ENCODE measurements at regions not wholly inside any gene's neighbourhood (a gene's known extent, or its start where the extent isn't known, plus 50 kb on each side); places are given as distances from the start of the nearest gene placed in this dataset.
"Not testable (repeated sequence)": the region's sequence is repeated elsewhere in the genome, so short reads cannot be mapped to it uniquely, and the experiment has no call there.

DNA sequence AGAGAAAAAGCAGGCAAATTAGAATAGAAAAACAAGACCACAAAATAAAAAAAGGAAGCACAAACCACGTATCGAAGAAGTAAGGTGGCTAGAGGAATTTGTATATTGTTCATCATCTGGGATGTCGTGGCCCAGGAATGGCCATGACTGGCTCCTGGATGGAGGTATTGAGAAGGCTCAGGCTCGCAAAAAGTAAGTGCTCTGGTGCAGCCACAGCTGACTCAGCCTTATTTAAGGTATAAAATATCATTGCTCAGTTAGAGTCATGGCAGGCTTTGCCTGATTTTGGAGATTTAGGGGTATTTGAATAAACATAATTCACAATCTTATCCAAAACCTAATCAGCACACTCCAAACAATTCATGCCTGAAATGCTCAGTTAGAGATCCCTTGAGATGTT, 78.4 kb upstream of the FANCL start:
- Histone ChIP-seq H3K36me3 (no peaks in the 10 kb centered on the region), H3K4me1 (no peaks in the 10 kb centered on the region), H4K20me1 (no peaks in the 10 kb centered on the region), H3K9ac (no peak overlapping the region), H3K27ac (no peak overlapping the region), H3K4me3 (no peak overlapping the region), H3K4me2 (no peak overlapping the region), H3K9me3 (no peaks in the 10 kb centered on the region), H3K27me3 (no peaks in the 10 kb centered on the region)
- no peak for TF ChIP-seq Cebpa-rat (IDR thresholded peaks at IDR 0.05)

DNA sequence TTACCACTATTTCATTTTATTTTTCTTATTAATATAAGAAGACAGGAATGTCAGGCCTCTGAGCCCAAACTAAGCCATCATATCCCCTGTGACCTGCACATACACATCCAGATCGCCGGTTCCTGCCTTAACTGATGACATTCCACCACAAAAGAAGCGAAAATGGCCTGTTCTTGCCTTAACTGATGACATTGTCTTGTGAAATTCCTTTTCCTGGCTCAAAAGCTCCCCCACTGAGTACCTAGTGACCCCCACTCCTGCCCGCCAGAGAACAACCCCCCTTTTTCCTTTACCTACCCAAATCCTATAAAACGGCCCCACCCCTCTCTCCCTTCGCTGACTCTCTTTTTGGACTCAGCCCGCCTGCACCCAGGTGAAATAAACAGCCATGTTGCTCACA, 77.8 kb upstream of the FANCL start:
- not testable (repeated sequence) for H3K27ac ChIP-seq

DNA sequence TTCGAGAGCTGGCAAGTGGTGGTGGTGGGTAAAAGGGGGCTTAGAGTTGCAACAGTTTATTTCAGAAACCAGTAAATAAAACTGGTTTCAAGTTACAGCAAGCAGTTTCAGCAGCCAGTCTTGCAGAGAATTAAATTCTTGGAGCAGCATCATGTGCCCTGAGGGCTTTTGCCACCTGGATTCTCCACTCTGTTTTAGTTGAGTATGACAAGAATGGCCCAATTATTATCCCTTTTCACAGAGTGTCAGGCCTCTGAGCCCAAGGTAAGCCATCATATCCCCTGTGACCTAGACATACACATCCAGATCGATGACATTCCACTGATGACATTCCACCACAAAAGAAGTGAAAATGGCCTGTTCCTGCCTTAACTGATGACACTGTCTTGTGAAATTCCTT, 72.8 kb upstream of the FANCL start:
- Histone ChIP-seq H3K27me3 (no peaks in the 10 kb centered on the region), H3K4me2 (no peak overlapping the region), H3K36me3 (no peaks in the 10 kb centered on the region), H3K4me3 (no peak overlapping the region), H3K9me3 (no peaks in the 10 kb centered on the region), H3K9ac (no peak overlapping the region), H3K27ac (no peak overlapping the region), H4K20me1 (no peaks in the 10 kb centered on the region), H3K4me1 (no peaks in the 10 kb centered on the region)
- TF ChIP-seq Cebpa-rat (IDR thresholded peaks at IDR 0.05): no peak

More for the DNA sequence above, 77.8 kb upstream of the FANCL start:
- not testable (repeated sequence) for H3K9ac ChIP-seq, H3K4me2 ChIP-seq, H3K4me1 ChIP-seq, H3K9me3 ChIP-seq, H3K4me3 ChIP-seq, H3K27me3 ChIP-seq, H3K36me3 ChIP-seq, H4K20me1 ChIP-seq

DNA sequence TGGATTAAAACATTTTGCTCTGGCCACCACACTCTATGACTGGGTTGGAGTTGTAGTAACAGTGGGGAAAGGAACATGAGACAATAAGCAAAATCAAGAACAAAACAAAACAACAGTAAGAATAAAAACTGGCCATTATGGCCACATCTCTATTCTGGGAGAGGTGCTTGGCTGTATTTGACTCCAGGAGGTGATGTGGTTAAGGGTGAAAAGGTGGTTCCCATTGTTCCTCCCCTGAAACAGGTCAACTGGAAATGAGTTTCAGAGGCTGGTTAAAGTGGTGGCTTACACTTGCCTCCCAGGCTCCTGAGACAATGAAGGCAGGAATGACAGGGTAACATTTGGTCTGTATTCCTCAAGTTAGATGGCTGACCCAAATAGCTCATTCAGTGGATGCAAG, 67.3 kb upstream of the FANCL start:
- H3K27me3 ChIP-seq: no peaks in the 10 kb centered on the region
- no peaks in the 10 kb centered on the region for H3K36me3 ChIP-seq
- no peak for TF ChIP-seq Cebpa-rat (IDR thresholded peaks at IDR 0.05)
- H3K27ac ChIP-seq: no peak overlapping the region
- no peaks in the 10 kb centered on the region for H4K20me1 ChIP-seq
- no peaks in the 10 kb centered on the region for H3K9me3 ChIP-seq
- H3K4me2 ChIP-seq: no peak overlapping the region
- H3K9ac ChIP-seq: no peak overlapping the region
- no peaks in the 10 kb centered on the region for H3K4me1 ChIP-seq
- H3K4me3 ChIP-seq: no peak overlapping the region

- Histone ChIP-seq H3K4me3 (no peak overlapping the region), H3K36me3 (no peaks in the 10 kb centered on the region), H3K27ac (no peak overlapping the region), H3K9ac (no peak overlapping the region), H3K9me3 (no peaks in the 10 kb centered on the region), H3K27me3 (no peaks in the 10 kb centered on the region), H3K4me1 (no peaks in the 10 kb centered on the region), H4K20me1 (no peaks in the 10 kb centered on the region), H3K4me2 (no peak overlapping the region)
- TF ChIP-seq Cebpa-rat (IDR thresholded peaks at IDR 0.05): no peak
Measured at GRCh38 chr2:58304843-58305242, 63.7 kb upstream of the FANCL start.

DNA sequence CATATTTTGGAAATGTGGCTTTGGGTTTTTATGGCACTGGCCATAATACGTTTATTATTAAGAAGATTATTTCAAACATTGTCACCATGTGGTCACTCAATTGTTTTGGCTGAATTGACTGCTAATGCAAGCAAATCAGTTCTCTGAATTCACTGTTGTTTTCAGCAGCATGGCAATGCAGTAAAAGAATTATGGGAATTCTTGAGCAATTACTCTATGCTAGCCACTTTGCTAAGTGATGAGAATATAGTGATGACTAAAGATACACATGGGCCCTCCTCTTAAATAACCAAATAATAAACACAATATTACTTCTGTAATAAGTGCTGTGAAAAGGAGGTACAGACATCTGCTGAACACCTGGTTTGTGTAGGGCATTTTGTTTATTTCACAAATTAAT, 58.0 kb upstream of the FANCL start:
- H3K36me3 ChIP-seq: no peaks in the 10 kb centered on the region
- no peaks in the 10 kb centered on the region for H3K27me3 ChIP-seq
- H3K9me3 ChIP-seq: no peaks in the 10 kb centered on the region
- H3K9ac ChIP-seq: no peak overlapping the region
- H3K4me3 ChIP-seq: no peak overlapping the region
- no peak for TF ChIP-seq Cebpa-rat (IDR thresholded peaks at IDR 0.05)
- no peaks in the 10 kb centered on the region for H4K20me1 ChIP-seq
- no peaks in the 10 kb centered on the region for H3K4me1 ChIP-seq
- H3K4me2 ChIP-seq: no peak overlapping the region
- no peak overlapping the region for H3K27ac ChIP-seq

DNA sequence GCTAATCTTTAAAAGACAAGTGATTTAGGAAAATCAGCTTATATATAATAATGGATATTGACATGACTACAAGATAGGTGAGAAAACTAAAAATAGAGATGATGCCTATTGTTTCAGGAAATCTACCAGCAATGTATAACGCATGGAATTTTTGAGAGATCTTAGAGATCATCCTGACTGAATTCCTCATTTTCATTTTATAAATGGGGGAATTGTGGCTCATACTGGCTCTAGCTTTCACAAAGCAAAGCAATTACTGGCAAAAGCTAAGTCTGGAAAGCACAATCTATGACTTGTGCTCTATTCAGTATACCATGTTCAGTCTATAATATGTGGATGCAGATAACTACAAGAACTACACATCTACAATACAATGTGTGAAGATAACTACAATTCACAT, 51.9 kb upstream of the FANCL start:
- no peaks in the 10 kb centered on the region for H3K27me3 ChIP-seq
- no peak for TF ChIP-seq Cebpa-rat (IDR thresholded peaks at IDR 0.05)
- no peak overlapping the region for H3K27ac ChIP-seq
- H3K36me3 ChIP-seq: no peaks in the 10 kb centered on the region
- H4K20me1 ChIP-seq: no peaks in the 10 kb centered on the region
- H3K9me3 ChIP-seq: no peaks in the 10 kb centered on the region
- no peaks in the 10 kb centered on the region for H3K4me1 ChIP-seq
- H3K4me2 ChIP-seq: no peak overlapping the region
- H3K9ac ChIP-seq: no peak overlapping the region
- H3K4me3 ChIP-seq: no peak overlapping the region

GRCh38 chr2:58291726-58292438, 50.8 kb upstream of the FANCL start:
- H3K4me2 ChIP-seq: no peak overlapping the region
- H3K9me3 ChIP-seq: no peaks in the 10 kb centered on the region
- H3K27ac ChIP-seq: no peak overlapping the region
- no peak overlapping the region for H3K4me3 ChIP-seq
- TF ChIP-seq Cebpa-rat (IDR thresholded peaks at IDR 0.05): no peak
- H3K4me1 ChIP-seq: no peaks in the 10 kb centered on the region
- no peaks in the 10 kb centered on the region for H3K36me3 ChIP-seq
- no peaks in the 10 kb centered on the region for H3K27me3 ChIP-seq
- no peak overlapping the region for H3K9ac ChIP-seq
- H4K20me1 ChIP-seq: no peaks in the 10 kb centered on the region
